ENCODE measurements at regions not wholly inside any gene's neighbourhood (a gene's known extent, or its start where the extent isn't known, plus 50 kb on each side); places are given as distances from the start of the nearest gene placed in this dataset.

DNA sequence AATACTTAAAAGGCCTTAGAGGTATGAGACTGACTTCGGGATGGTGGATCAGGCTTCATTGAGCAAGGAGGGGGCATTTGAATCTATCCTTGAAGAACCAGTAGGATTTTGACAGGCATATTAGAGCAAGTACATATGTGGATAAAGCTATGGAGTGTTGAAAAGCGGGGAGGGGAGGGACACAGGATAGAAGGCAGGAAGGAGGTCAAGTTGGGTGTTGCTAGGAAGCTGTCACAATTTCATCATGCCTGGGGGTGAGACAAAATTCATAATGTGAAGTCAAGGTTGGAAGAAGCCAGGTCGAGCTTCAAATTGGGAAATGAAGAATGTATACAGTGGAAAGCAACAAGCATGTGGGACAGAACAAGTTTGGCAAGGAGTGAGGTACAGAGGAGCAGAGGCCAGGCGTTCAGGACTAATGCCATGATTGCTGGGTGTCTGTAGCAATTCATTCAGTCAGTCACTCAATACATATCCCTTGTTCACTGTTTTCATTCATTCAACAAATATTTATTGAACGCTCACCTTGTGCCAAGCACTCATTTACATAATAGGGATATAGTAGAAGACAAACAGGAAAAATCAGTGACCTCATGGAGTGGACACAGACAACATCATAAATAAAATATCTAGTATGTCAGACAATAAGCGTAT lies 58.3 kb upstream of the LTA4H start:
- Histone ChIP-seq H3K4me1 (ENCODE audit: insufficient read depth) (peaks cover 7% of the 10 kb centered on the region), H4K20me1 (replicated peaks; ENCODE audit: insufficient read depth) (no peaks in the 10 kb centered on the region), H3K4me2 (peak overlapping the region; percentile 49; the same call in 1 of the 2 replicates), H3K36me3 (ENCODE audit: insufficient read depth) (peaks cover 3% of the 10 kb centered on the region; the same call in 1 of the 2 replicates), H3K4me3 (no peak overlapping the region), H2AFZ (peak overlapping the region; percentile 16; the same call in 1 of the 2 replicates), H3K79me2 (replicated peaks; ENCODE audit: insufficient read depth) (no peaks in the 10 kb centered on the region), H3F3A (replicated peaks; ENCODE audit: low read depth) (no peaks in the 10 kb centered on the region), H3K27ac (ENCODE audit: low read depth) (no peak overlapping the region), H3K9me2 (ENCODE audit: insufficient read depth) (0 out of 2 replicates have a peak, but pooled peaks cover 2% of the 10 kb centered on the region), H3K27me3 (ENCODE audit: insufficient read depth) (no peaks in the 10 kb centered on the region)
- H3K36me3 Mint-ChIP-seq (ENCODE audit: low read depth): peaks cover 7% of the 10 kb centered on the region; the same call in 2 of the 3 replicates
- TF ChIP-seq POLR2AphosphoS5 (IDR thresholded peaks at IDR 0.05; ENCODE audit: low read depth) (no peak), ZNF331 (CRISPR knock-in tag; IDR thresholded peaks at IDR 0.05; ENCODE audit: low read depth) (no peak), EZH2 (IDR thresholded peaks at IDR 0.05; ENCODE audit: low read depth, unreplicated experiment) (no peak), ZNF114 (CRISPR knock-in tag; IDR thresholded peaks at IDR 0.05) (no peak), CREB1 (CRISPR knock-in tag; IDR thresholded peaks at IDR 0.05; ENCODE audit: low read depth) (no peak), JUNB (IDR thresholded peaks at IDR 0.05; ENCODE audit: unreplicated experiment) (no peak)
- H3K4me3 Mint-ChIP-seq: no peak overlapping the region
- DNase-seq (ENCODE audit: low spot score): no peak
- peaks cover 2% of the 10 kb centered on the region for H3K27me3 Mint-ChIP-seq (ENCODE audit: insufficient read depth, low read depth, poor library complexity)
- no peak for ATAC-seq
- peaks cover 16% of the 10 kb centered on the region for H3K4me1 Mint-ChIP-seq
- H3K27ac Mint-ChIP-seq: no peak overlapping the region
- H3K9me3 Mint-ChIP-seq: peaks cover 21% of the 10 kb centered on the region

DNA sequence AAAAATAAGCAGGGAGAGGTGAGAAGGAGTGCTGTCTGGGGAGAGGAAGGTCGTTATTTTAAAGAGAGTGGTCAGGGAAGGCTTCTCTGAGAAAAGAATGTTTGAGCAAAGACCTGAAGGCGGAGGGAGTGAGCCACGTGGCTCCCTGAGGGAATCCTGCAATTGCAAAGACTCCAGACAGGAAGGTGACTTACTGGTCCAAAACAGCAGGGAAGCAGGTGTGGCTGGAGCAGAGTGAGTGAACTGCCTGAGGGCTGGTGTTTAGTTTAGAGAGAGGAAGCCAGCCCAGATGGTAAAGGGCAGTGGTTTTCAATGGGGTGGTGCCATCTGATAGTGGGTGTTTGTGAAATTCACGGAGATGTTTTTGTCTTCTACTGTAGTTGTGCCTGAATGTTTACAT lies 58.8 kb upstream of the LTA4H start:
- 0 out of 2 replicates have a peak, but pooled peaks cover 2% of the 10 kb centered on the region for H3K9me2 ChIP-seq (ENCODE audit: insufficient read depth)
- peaks cover 7% of the 10 kb centered on the region for H3K4me1 ChIP-seq (ENCODE audit: insufficient read depth)
- peaks cover 3% of the 10 kb centered on the region; the same call in 1 of the 2 replicates for H3K36me3 ChIP-seq (ENCODE audit: insufficient read depth)
- H3K4me3 ChIP-seq: no peak overlapping the region
- no peaks in the 10 kb centered on the region for H3F3A ChIP-seq (replicated peaks; ENCODE audit: low read depth)
- Mint-ChIP-seq H3K27me3 (ENCODE audit: insufficient read depth, low read depth, poor library complexity) (peaks cover 1% of the 10 kb centered on the region), H3K4me3 (no peak overlapping the region), H3K27ac (no peak overlapping the region), H3K9me3 (peaks cover 16% of the 10 kb centered on the region), H3K4me1 (peaks cover 16% of the 10 kb centered on the region), H3K36me3 (ENCODE audit: low read depth) (peaks cover 7% of the 10 kb centered on the region; the same call in 2 of the 3 replicates)
- peak overlapping the region; percentile 49; the same call in 1 of the 2 replicates for H3K4me2 ChIP-seq
- DNase-seq (ENCODE audit: low spot score) (peak; percentile 76), ATAC-seq (peak; percentile 88)
- H3K27ac ChIP-seq (ENCODE audit: low read depth): no peak overlapping the region
- H3K27me3 ChIP-seq (ENCODE audit: insufficient read depth): no peaks in the 10 kb centered on the region
- no peaks in the 10 kb centered on the region for H3K79me2 ChIP-seq (replicated peaks; ENCODE audit: insufficient read depth)
- H4K20me1 ChIP-seq (replicated peaks; ENCODE audit: insufficient read depth): no peaks in the 10 kb centered on the region
- peak overlapping the region; percentile 16; the same call in 1 of the 2 replicates for H2AFZ ChIP-seq
- TF ChIP-seq, protein P1, sequence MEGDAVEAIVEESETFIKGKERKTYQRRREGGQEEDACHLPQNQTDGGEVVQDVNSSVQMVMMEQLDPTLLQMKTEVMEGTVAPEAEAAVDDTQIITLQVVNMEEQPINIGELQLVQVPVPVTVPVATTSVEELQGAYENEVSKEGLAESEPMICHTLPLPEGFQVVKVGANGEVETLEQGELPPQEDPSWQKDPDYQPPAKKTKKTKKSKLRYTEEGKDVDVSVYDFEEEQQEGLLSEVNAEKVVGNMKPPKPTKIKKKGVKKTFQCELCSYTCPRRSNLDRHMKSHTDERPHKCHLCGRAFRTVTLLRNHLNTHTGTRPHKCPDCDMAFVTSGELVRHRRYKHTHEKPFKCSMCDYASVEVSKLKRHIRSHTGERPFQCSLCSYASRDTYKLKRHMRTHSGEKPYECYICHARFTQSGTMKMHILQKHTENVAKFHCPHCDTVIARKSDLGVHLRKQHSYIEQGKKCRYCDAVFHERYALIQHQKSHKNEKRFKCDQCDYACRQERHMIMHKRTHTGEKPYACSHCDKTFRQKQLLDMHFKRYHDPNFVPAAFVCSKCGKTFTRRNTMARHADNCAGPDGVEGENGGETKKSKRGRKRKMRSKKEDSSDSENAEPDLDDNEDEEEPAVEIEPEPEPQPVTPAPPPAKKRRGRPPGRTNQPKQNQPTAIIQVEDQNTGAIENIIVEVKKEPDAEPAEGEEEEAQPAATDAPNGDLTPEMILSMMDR (conservative IDR thresholded peaks at IDR 0.05; ENCODE audit: low read depth in 2 of 2): 0 out of 4 replicates have a peak, but pooled peaks of 1 of the 2 experiments have one; percentile 1
- TF ChIP-seq EZH2phosphoT487 (IDR thresholded peaks at IDR 0.05; ENCODE audit: unreplicated experiment): no peak

DNA sequence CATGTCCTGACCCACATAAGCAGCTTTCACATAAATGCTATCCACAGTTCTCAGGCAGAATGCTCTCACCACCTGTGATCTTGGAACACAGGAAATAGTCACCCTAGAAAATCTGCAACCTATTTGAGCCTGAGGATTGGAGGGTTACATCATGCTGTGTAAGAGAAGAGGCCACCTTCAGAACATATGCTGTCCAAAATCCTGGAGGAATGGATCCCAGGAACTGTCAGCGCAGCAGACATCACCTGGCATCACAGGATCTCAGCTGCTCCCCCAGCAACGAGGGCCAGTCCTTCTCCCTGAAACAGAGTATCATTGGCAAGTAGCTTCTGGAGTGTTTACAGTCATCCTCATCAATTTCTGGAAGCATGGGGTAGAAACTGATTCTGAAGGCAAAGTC lies 63.2 kb upstream of the LTA4H start:
- Histone ChIP-seq H3K9me2 (ENCODE audit: insufficient read depth) (no peaks in the 10 kb centered on the region), H3K27me3 (ENCODE audit: insufficient read depth) (no peaks in the 10 kb centered on the region), H3K4me1 (ENCODE audit: insufficient read depth) (peaks cover 7% of the 10 kb centered on the region), H3K4me3 (no peak overlapping the region), H4K20me1 (replicated peaks; ENCODE audit: insufficient read depth) (no peaks in the 10 kb centered on the region), H3K36me3 (ENCODE audit: insufficient read depth) (no peaks in the 10 kb centered on the region), H2AFZ (peak overlapping the region; percentile 72; the same call in 1 of the 2 replicates), H3K27ac (ENCODE audit: low read depth) (no peak overlapping the region), H3K79me2 (replicated peaks; ENCODE audit: insufficient read depth) (no peaks in the 10 kb centered on the region), H3K4me2 (no peak overlapping the region), H3F3A (replicated peaks; ENCODE audit: low read depth) (no peaks in the 10 kb centered on the region)
- no peaks in the 10 kb centered on the region for H3K9me3 Mint-ChIP-seq
- ATAC-seq (no peak), DNase-seq (ENCODE audit: low spot score) (no peak)
- H3K4me3 Mint-ChIP-seq: no peak overlapping the region
- no peaks in the 10 kb centered on the region for H3K36me3 Mint-ChIP-seq (ENCODE audit: low read depth)
- peaks cover 8% of the 10 kb centered on the region for H3K27me3 Mint-ChIP-seq (ENCODE audit: insufficient read depth, low read depth, poor library complexity)
- peaks cover 13% of the 10 kb centered on the region for H3K4me1 Mint-ChIP-seq
- H3K27ac Mint-ChIP-seq: no peak overlapping the region
- TF ChIP-seq ZNF114 (CRISPR knock-in tag; IDR thresholded peaks at IDR 0.05) (no peak), EZH2 (IDR thresholded peaks at IDR 0.05; ENCODE audit: low read depth, unreplicated experiment) (no peak), JUNB (IDR thresholded peaks at IDR 0.05; ENCODE audit: unreplicated experiment) (no peak), CREB1 (CRISPR knock-in tag; IDR thresholded peaks at IDR 0.05; ENCODE audit: low read depth) (no peak), ZNF331 (CRISPR knock-in tag; IDR thresholded peaks at IDR 0.05; ENCODE audit: low read depth) (no peak), NANOG (IDR thresholded peaks at IDR 0.05; ENCODE audit: borderline replicate concordance) (no peak)
- TF ChIP-seq, protein P2, sequence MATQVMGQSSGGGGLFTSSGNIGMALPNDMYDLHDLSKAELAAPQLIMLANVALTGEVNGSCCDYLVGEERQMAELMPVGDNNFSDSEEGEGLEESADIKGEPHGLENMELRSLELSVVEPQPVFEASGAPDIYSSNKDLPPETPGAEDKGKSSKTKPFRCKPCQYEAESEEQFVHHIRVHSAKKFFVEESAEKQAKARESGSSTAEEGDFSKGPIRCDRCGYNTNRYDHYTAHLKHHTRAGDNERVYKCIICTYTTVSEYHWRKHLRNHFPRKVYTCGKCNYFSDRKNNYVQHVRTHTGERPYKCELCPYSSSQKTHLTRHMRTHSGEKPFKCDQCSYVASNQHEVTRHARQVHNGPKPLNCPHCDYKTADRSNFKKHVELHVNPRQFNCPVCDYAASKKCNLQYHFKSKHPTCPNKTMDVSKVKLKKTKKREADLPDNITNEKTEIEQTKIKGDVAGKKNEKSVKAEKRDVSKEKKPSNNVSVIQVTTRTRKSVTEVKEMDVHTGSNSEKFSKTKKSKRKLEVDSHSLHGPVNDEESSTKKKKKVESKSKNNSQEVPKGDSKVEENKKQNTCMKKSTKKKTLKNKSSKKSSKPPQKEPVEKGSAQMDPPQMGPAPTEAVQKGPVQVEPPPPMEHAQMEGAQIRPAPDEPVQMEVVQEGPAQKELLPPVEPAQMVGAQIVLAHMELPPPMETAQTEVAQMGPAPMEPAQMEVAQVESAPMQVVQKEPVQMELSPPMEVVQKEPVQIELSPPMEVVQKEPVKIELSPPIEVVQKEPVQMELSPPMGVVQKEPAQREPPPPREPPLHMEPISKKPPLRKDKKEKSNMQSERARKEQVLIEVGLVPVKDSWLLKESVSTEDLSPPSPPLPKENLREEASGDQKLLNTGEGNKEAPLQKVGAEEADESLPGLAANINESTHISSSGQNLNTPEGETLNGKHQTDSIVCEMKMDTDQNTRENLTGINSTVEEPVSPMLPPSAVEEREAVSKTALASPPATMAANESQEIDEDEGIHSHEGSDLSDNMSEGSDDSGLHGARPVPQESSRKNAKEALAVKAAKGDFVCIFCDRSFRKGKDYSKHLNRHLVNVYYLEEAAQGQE (IDR thresholded peaks at IDR 0.05; ENCODE audit: unreplicated experiment): no peak
- TF ChIP-seq, protein P1 (conservative IDR thresholded peaks at IDR 0.05; ENCODE audit: low read depth in 2 of 2): no peak
